ENCODE measurements at regions not wholly inside any gene's neighbourhood (a gene's known extent, or its start where the extent isn't known, plus 50 kb on each side); places are given as distances from the start of the nearest gene placed in this dataset.
A peak's percentile ranks its signal among the peaks of the same experiment; 100 is the strongest.

DNA sequence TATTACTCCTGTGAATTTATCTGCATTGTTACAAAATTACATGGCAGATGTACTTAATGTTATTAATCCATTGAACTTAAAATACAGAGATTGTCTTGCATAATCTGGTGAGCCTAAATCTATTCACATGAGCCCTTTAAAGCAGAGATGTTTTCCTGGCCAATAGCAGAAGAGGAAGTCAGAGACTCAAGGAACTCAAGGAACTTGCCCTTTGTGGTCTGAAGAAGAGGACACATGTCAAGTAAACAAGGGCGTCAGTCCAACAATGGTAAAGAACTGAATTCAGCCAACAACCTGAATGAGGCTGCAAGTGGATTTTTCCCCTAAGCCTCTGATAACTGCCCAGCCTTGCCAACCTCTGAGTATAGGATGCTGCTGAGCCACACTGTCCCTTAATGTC lies 356.3 kb upstream of the PKDCC start:
- H3K27ac ChIP-seq (ENCODE audit: low read depth in 1 of 2, low read length in 2 of 2): no peak overlapping the region

GRCh38 chr2:41694536-41695049 lies 353.2 kb upstream of the PKDCC start:
- Mint-ChIP-seq H3K4me1 (peaks cover 10% of the 10 kb centered on the region), H3K36me3 (no peaks in the 10 kb centered on the region), H3K9me3 (peaks cover 0 to 3% (median 0%) of the 10 kb centered on the region in 7 donors), H3K4me3 (no peak overlapping the region), H3K27me3 (ENCODE audit: low read depth in 3 of 3) (peaks cover 3 to 5% (median 4%) of the 10 kb centered on the region in 3 donors), H3K27ac (no peak overlapping the region)
- no peaks in the 10 kb centered on the region for H3K27me3 ChIP-seq (ENCODE audit: control insufficient read depth in 2 of 2, insufficient read depth in 2 of 2, low read length in 2 of 2)
- H3K4me1 ChIP-seq (ENCODE audit: control insufficient read depth in 1 of 2, insufficient read depth in 2 of 2, low read length in 2 of 2): peaks cover 3 to 6% of the 10 kb centered on the region in 2 donors
- no peaks in the 10 kb centered on the region for H3K36me3 ChIP-seq (replicated peaks in 1 of 2; ENCODE audit: control insufficient read depth in 1 of 2, insufficient read depth in 2 of 2, low read length in 2 of 2)
- intact Hi-C loops (cut with micrococcal nuclease): loop anchor here in 1 of 2 donors (10.0 kb wide), 1 partner anchor 1780 kb away; no protein-coding TSS in a partner anchor
- H4K20me1 ChIP-seq (ENCODE audit: insufficient read depth, low read length): no peaks in the 10 kb centered on the region
- H3K9ac ChIP-seq (ENCODE audit: insufficient read depth, low read length, poor library complexity, severe bottlenecking): no peak overlapping the region
- 93% methylated on average over 2 of the region's 4 CpGs for WGBS (ENCODE audit: insufficient coverage)
- H3K9me3 ChIP-seq (replicated peaks in 1 of 2; ENCODE audit: control insufficient read depth in 1 of 2, insufficient read depth in 1 of 2, low read length in 2 of 2): no peaks in the 10 kb centered on the region
- no peak overlapping the region for H3K4me2 ChIP-seq (replicated peaks; ENCODE audit: extremely low read depth, low read length, poor library complexity, severe bottlenecking)
- H3K4me3 ChIP-seq (replicated peaks in 1 of 3; ENCODE audit: low read depth in 2 of 3, low read length in 3 of 3): no peak overlapping the region
- no peak overlapping the region for H3K27ac ChIP-seq (ENCODE audit: low read depth in 1 of 2, low read length in 2 of 2)
- no peaks in the 10 kb centered on the region for H3K79me2 ChIP-seq (ENCODE audit: insufficient read depth, low read length)
- TF ChIP-seq, protein P1, sequence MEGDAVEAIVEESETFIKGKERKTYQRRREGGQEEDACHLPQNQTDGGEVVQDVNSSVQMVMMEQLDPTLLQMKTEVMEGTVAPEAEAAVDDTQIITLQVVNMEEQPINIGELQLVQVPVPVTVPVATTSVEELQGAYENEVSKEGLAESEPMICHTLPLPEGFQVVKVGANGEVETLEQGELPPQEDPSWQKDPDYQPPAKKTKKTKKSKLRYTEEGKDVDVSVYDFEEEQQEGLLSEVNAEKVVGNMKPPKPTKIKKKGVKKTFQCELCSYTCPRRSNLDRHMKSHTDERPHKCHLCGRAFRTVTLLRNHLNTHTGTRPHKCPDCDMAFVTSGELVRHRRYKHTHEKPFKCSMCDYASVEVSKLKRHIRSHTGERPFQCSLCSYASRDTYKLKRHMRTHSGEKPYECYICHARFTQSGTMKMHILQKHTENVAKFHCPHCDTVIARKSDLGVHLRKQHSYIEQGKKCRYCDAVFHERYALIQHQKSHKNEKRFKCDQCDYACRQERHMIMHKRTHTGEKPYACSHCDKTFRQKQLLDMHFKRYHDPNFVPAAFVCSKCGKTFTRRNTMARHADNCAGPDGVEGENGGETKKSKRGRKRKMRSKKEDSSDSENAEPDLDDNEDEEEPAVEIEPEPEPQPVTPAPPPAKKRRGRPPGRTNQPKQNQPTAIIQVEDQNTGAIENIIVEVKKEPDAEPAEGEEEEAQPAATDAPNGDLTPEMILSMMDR (IDR thresholded peaks at IDR 0.05): no peak
- H2AFZ ChIP-seq (ENCODE audit: insufficient read depth, low read depth, low read length, poor library complexity, severe bottlenecking): no peak overlapping the region
- no peak for DNase-seq

More for the DNA sequence above, 356.3 kb upstream of the PKDCC start:
- Histone ChIP-seq H3K79me2 (ENCODE audit: insufficient read depth, low read length) (no peaks in the 10 kb centered on the region), H3K36me3 (replicated peaks in 1 of 2; ENCODE audit: control insufficient read depth in 1 of 2, insufficient read depth in 2 of 2, low read length in 2 of 2) (no peaks in the 10 kb centered on the region), H3K4me3 (replicated peaks in 1 of 3; ENCODE audit: low read depth in 2 of 3, low read length in 3 of 3) (no peak overlapping the region), H3K4me2 (replicated peaks; ENCODE audit: extremely low read depth, low read length, poor library complexity, severe bottlenecking) (no peak overlapping the region), H4K20me1 (ENCODE audit: insufficient read depth, low read length) (no peaks in the 10 kb centered on the region), H3K9ac (ENCODE audit: insufficient read depth, low read length, poor library complexity, severe bottlenecking) (no peak overlapping the region), H3K9me3 (replicated peaks in 1 of 2; ENCODE audit: control insufficient read depth in 1 of 2, insufficient read depth in 1 of 2, low read length in 2 of 2) (no peaks in the 10 kb centered on the region), H2AFZ (ENCODE audit: insufficient read depth, low read depth, low read length, poor library complexity, severe bottlenecking) (peak overlapping the region; percentile 22), H3K4me1 (ENCODE audit: control insufficient read depth in 1 of 2, insufficient read depth in 2 of 2, low read length in 2 of 2) (peaks cover 3 to 6% of the 10 kb centered on the region in 2 donors), H3K27me3 (ENCODE audit: control insufficient read depth in 2 of 2, insufficient read depth in 2 of 2, low read length in 2 of 2) (no peaks in the 10 kb centered on the region)
- Mint-ChIP-seq H3K36me3 (no peaks in the 10 kb centered on the region), H3K4me3 (peak overlapping the region in 1 of 2 donors; percentile 29), H3K27ac (peak overlapping the region in 3 of 7 donors; percentile 23 to 52 (median 24)), H3K27me3 (ENCODE audit: low read depth in 3 of 3) (peaks cover 0 to 5% (median 0%) of the 10 kb centered on the region in 3 donors), H3K4me1 (peaks cover 6% of the 10 kb centered on the region), H3K9me3 (peaks cover 0 to 3% (median 0%) of the 10 kb centered on the region in 7 donors)
- peak in 2 of 3 donors; percentile 13 to 17 for DNase-seq
- no CpG with 5 or more reads among the region's 1 CpG for WGBS (ENCODE audit: insufficient coverage)
- TF ChIP-seq, protein P1 (IDR thresholded peaks at IDR 0.05): no peak
- intact Hi-C loops (cut with micrococcal nuclease): loop anchor here in 1 of 2 donors (10.0 kb wide), 1 partner anchor 1777 kb away; no protein-coding TSS in a partner anchor
